ENCODE measurements at regions not wholly inside any gene's neighbourhood (a gene's known extent, or its start where the extent isn't known, plus 50 kb on each side); places are given as distances from the start of the nearest gene placed in this dataset.

DNA sequence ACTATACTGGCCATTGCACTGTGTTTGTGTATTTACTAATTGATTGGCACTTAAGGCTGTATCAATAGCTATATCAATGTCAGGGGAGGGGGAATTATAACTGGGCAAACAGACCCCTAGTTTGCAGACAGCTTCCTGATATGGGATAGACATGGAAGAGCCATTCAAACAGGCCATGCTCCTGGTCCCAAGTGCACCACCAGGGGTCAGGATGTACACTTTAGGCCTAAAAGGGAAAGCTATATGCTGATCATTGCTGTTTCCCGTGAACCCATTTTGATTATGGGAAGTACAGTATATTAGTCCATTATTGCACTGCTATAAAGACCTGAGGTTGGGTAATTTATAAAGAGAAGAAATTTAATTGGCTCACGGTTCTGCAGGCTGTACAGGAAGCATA lies 124.9 kb upstream of the BACE2 start:
- no peaks in the 10 kb centered on the region for H3K9me3 ChIP-seq
- H3K27me3 ChIP-seq, result no peaks in the 10 kb centered on the region
- DNase-seq (ENCODE audit: low spot score in 2 of 2), result no peak
- intact Hi-C loops (cut with DNase I), result no loop called here
- no peak overlapping the region for H3K4me3 ChIP-seq
- TF ChIP-seq, protein P1, sequence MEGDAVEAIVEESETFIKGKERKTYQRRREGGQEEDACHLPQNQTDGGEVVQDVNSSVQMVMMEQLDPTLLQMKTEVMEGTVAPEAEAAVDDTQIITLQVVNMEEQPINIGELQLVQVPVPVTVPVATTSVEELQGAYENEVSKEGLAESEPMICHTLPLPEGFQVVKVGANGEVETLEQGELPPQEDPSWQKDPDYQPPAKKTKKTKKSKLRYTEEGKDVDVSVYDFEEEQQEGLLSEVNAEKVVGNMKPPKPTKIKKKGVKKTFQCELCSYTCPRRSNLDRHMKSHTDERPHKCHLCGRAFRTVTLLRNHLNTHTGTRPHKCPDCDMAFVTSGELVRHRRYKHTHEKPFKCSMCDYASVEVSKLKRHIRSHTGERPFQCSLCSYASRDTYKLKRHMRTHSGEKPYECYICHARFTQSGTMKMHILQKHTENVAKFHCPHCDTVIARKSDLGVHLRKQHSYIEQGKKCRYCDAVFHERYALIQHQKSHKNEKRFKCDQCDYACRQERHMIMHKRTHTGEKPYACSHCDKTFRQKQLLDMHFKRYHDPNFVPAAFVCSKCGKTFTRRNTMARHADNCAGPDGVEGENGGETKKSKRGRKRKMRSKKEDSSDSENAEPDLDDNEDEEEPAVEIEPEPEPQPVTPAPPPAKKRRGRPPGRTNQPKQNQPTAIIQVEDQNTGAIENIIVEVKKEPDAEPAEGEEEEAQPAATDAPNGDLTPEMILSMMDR (IDR thresholded peaks at IDR 0.05), result no peak
- H3K27ac ChIP-seq, result no peak overlapping the region
- H3K4me1 ChIP-seq, result no peaks in the 10 kb centered on the region
- no peaks in the 10 kb centered on the region for H3K36me3 ChIP-seq

DNA sequence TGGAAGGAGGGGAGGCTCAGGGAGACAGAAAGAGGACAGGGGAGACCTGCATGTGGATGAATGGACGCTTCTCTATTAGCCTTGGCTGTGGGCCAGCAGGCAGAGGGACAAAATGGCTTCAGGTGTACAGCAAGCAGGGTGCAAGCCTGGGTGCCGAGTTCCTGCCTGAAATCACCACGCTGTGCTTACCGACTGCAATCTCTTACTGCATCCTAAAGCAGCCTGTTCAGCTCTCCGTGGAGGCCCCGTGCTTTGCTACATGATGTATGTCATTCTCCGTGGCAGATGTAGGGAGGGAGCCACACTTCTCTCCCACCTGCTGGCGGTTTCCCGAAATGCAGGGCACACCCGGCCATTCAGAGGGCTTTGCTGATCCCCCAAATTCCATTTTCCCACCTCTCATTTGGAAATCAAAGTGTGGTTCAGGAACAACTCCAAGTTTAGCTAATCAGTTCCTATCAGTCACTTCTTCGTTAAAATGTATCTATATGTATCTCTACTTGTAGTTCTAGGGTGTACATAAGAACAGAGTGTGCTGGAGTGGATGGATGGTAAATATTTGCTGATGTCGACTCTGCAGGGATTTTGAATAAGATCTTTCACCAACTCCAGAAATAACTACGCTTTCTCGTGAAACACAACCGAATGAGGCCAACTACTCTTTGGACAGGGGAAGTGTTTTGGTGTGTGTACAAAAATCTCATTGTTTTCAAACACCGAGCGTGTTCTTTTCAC lies 122.3 kb upstream of the BACE2 start:
- TF ChIP-seq, protein P1 (IDR thresholded peaks at IDR 0.05), result no peak
- no peak overlapping the region for H3K27ac ChIP-seq
- intact Hi-C loops (cut with DNase I), result no loop called here

DNA sequence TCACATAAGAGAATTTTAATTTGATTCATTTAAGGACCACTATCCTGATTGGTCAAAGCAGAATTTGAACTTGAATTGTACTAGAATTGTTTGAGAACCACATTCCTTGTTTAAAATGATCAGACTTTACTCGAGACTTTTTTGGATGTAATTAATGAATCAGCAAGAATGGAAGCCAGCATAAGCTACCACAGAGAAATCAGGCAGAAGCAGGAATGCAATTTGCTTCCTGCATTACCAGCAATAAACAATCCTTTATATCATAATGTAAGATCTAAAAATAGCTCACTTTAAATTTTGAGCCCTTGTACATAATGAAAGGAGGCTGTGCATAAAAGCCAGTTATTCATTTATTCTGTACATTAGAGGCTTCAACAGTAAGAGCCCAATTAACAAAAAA lies 119.8 kb upstream of the BACE2 start:
- H3K9me3 ChIP-seq, result no peaks in the 10 kb centered on the region
- TF ChIP-seq, protein P1 (IDR thresholded peaks at IDR 0.05), result no peak
- H3K4me1 ChIP-seq, result no peaks in the 10 kb centered on the region
- no peaks in the 10 kb centered on the region for H3K36me3 ChIP-seq
- H3K4me3 ChIP-seq, result no peak overlapping the region
- H3K27ac ChIP-seq, result no peak overlapping the region
- no peak for DNase-seq (ENCODE audit: low spot score in 2 of 2)
- intact Hi-C loops (cut with DNase I), result no loop called here
- H3K27me3 ChIP-seq, result no peaks in the 10 kb centered on the region

More for the DNA sequence above, 122.3 kb upstream of the BACE2 start:
- no peaks in the 10 kb centered on the region for H3K4me1 ChIP-seq
- H3K4me3 ChIP-seq, result no peak overlapping the region
- H3K36me3 ChIP-seq, result no peaks in the 10 kb centered on the region
- no peaks in the 10 kb centered on the region for H3K27me3 ChIP-seq
- no peaks in the 10 kb centered on the region for H3K9me3 ChIP-seq
- DNase-seq (ENCODE audit: low spot score in 2 of 2), result no peak

DNA sequence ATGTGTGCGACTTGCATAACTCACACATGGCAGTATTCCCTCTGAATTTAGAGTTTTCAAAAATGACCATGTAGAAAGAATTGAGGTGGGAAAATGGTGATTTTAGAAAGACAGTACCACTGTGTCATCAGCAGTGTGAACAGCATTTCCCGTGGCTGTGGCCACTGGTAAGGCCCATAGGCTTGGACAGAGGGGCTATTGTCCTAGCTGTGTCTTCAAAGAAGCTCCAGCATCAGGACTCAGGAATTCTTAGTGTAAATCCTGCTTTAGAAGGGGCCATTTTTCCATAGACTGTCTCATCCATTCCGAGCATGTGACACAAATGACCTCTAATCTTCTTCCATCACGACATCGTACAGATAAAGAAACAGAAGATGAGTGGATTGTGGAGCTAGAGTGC lies 119.3 kb upstream of the BACE2 start:
- TF ChIP-seq, protein P1 (IDR thresholded peaks at IDR 0.05), result no peak
- Histone ChIP-seq H3K36me3 (no peaks in the 10 kb centered on the region), H3K27ac (no peak overlapping the region), H3K9me3 (no peaks in the 10 kb centered on the region), H3K4me3 (no peak overlapping the region), H3K27me3 (no peaks in the 10 kb centered on the region), H3K4me1 (no peaks in the 10 kb centered on the region)
- intact Hi-C loops (cut with DNase I), result no loop called here
- no peak for DNase-seq (ENCODE audit: low spot score in 2 of 2)

DNA sequence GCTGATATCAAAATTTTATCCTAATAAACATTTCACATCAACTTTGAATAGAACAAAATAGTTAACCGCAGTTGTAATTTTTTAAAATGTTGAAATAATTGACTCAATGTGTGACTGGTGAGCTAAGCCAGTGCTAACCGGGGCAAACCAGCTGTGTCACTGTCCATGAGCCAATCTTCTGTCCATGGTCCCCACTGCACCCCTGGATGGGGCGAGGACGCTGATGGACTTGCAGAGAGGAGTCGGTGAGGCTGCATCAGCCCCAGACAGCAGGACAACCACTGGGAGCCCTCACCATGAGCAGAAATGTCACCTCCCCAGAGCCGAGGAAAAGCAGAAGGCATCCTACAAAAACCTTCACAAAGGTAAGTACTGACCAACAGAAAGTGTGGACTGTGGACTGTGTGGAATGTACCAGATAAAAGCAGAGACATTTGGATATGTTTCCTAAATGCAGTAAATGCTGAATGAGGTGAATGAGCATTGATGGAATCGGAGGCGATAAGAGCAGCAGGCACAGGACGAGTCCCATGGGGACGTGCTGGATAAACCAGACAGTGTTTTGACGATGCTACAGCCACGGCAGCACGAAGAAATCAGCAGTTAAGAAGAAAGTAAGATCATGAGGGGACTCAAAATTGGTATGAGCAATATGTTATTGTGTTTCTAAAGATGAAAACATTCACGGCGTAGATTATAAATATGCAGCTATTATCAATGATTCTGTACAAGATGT lies 115.0 kb upstream of the BACE2 start:
- Histone ChIP-seq H3K27me3 (no peaks in the 10 kb centered on the region), H3K4me1 (no peaks in the 10 kb centered on the region), H3K4me3 (no peak overlapping the region), H3K36me3 (no peaks in the 10 kb centered on the region), H3K27ac (no peak overlapping the region), H3K9me3 (no peaks in the 10 kb centered on the region)
- DNase-seq (ENCODE audit: low spot score in 2 of 2), result no peak
- TF ChIP-seq, protein P1 (IDR thresholded peaks at IDR 0.05), result no peak
- intact Hi-C loops (cut with DNase I), result no loop called here
